GM21526 (cell line): ENCODE measurements at regions not wholly inside any gene's neighbourhood (a gene's known extent, or its start where the extent isn't known, plus 50 kb on each side); places are given as distances from the start of the nearest gene placed in this dataset.

Experiments used
- ATAC-seq: cut with Tn5 transposase; IDR thresholded peaks from one replicate; pipeline ENCODE4 v1.9.1; 2021; ENCODE audit warnings: moderate library complexity; ENCODE audit not compliant: unreplicated experiment, low FRiP score

- ATAC-seq, result no peak
Observed at GRCh38 chr5:74028406-74028805, 402.4 kb downstream of the ARHGEF28 start.

GRCh38 chr5:74027732-74028338, 401.8 kb downstream of the ARHGEF28 start:
- ATAC-seq, result no peak

GRCh38 chr5:74026310-74026709, 400.3 kb downstream of the ARHGEF28 start:
- ATAC-seq, result no peak

GRCh38 chr5:74021126-74021525, 395.1 kb downstream of the ARHGEF28 start:
- ATAC-seq, result no peak

GRCh38 chr5:74020503-74020902, 394.5 kb downstream of the ARHGEF28 start:
- ATAC-seq, result no peak

GRCh38 chr5:74019923-74020322, 393.9 kb downstream of the ARHGEF28 start:
- ATAC-seq, result no peak

- no peak for ATAC-seq
Observed at GRCh38 chr5:74017786-74018211, 391.8 kb downstream of the ARHGEF28 start.

GRCh38 chr5:74017112-74017511, 391.1 kb downstream of the ARHGEF28 start:
- no peak for ATAC-seq

- no peak for ATAC-seq
Observed at GRCh38 chr5:74016373-74016772, 390.4 kb downstream of the ARHGEF28 start.

- no peak for ATAC-seq
Observed at GRCh38 chr5:74015716-74016115, 389.7 kb downstream of the ARHGEF28 start.

- no peak for ATAC-seq
Observed at GRCh38 chr5:74013222-74013621, 387.2 kb downstream of the ARHGEF28 start.

GRCh38 chr5:74009502-74009901, 383.5 kb downstream of the ARHGEF28 start:
- no peak for ATAC-seq

GRCh38 chr5:74007193-74007592, 381.2 kb downstream of the ARHGEF28 start:
- no peak for ATAC-seq

- no peak for ATAC-seq
Observed at GRCh38 chr5:73999297-73999696, 373.3 kb downstream of the ARHGEF28 start.

GRCh38 chr5:73998489-73998888, 372.5 kb downstream of the ARHGEF28 start:
- ATAC-seq, result no peak

GRCh38 chr5:73997960-73998359, 372.0 kb downstream of the ARHGEF28 start:
- ATAC-seq, result no peak

GRCh38 chr5:73996151-73996755, 370.3 kb downstream of the ARHGEF28 start:
- no peak for ATAC-seq

GRCh38 chr5:73994963-73995362, 369.0 kb downstream of the ARHGEF28 start:
- ATAC-seq, result no peak
